ENCODE measurements at regions not wholly inside any gene's neighbourhood (a gene's known extent, or its start where the extent isn't known, plus 50 kb on each side); places are given as distances from the start of the nearest gene placed in this dataset.

- Histone ChIP-seq H2AFZ (ENCODE audit: low read length) (no peak overlapping the region), H3K23me2 (ENCODE audit: insufficient read length, low read depth, low read length, poor library complexity, severe bottlenecking) (no peaks in the 10 kb centered on the region), H3K14ac (ENCODE audit: insufficient read depth, low read length) (no peak overlapping the region), H3K23ac (ENCODE audit: insufficient read length, low read depth, low read length) (no peak overlapping the region), H3K9ac (ENCODE audit: extremely low read depth, insufficient read length, low read length) (no peak overlapping the region), H3K9me3 (ENCODE audit: control insufficient read depth, low read depth, low read length) (no peaks in the 10 kb centered on the region), H2BK12ac (ENCODE audit: insufficient read length, low read depth, low read length) (no peak overlapping the region), H2BK20ac (ENCODE audit: low read depth, low read length, poor library complexity, severe bottlenecking) (no peak overlapping the region), H3K18ac (ENCODE audit: insufficient read length, low read depth, low read length) (no peak overlapping the region), H2AK5ac (ENCODE audit: insufficient read length, low read length) (no peak overlapping the region), H4K91ac (ENCODE audit: insufficient read length, low read depth, low read length) (no peak overlapping the region), H3T11ph (ENCODE audit: low read length) (no peak overlapping the region), H3K27me3 (ENCODE audit: insufficient read depth, low read length) (no peaks in the 10 kb centered on the region), H4K20me1 (ENCODE audit: control insufficient read depth, insufficient read depth, insufficient read length) (no peaks in the 10 kb centered on the region), H3K27ac (ENCODE audit: insufficient read length, low read depth, low read length) (no peak overlapping the region), H3K4me2 (ENCODE audit: insufficient read depth, insufficient read length, low read length) (no peak overlapping the region), H3K4me1 (ENCODE audit: insufficient read depth, low read length) (no peaks in the 10 kb centered on the region; the same call in 1 of the 2 replicates), H3K79me2 (ENCODE audit: insufficient read depth, low read length) (no peaks in the 10 kb centered on the region), H4K5ac (ENCODE audit: insufficient read length, low read depth, low read length) (no peak overlapping the region), H2BK15ac (ENCODE audit: low read depth, low read length) (no peak overlapping the region), H3K4ac (ENCODE audit: low read depth, low read length) (no peak overlapping the region), H2BK120ac (ENCODE audit: low read depth, low read length, poor library complexity, severe bottlenecking) (no peak overlapping the region), H3K79me1 (ENCODE audit: insufficient read depth, low read depth, low read length, poor library complexity, severe bottlenecking) (no peaks in the 10 kb centered on the region), H3K56ac (ENCODE audit: insufficient read length, low read depth, low read length) (no peak overlapping the region), H2BK5ac (ENCODE audit: insufficient read length, low read length) (no peak overlapping the region), H4K8ac (replicated peaks; ENCODE audit: insufficient read length, low read depth, low read length) (no peak overlapping the region)
- Mint-ChIP-seq H3K36me3 (ENCODE audit: insufficient read depth in 1 of 3, low read depth in 3 of 3) (no peaks in the 10 kb centered on the region), H3K27me3 (ENCODE audit: low read depth) (peaks cover 2% of the 10 kb centered on the region; the same call in 1 of the 2 replicates), H3K27ac (no peak overlapping the region), H3K4me3 (no peak overlapping the region), H3K9me3 (no peaks in the 10 kb centered on the region; a peak in 1 of 5 replicates), H3K4me1 (peaks cover 0 to 4% of the 10 kb centered on the region in 2 experiments; a peak in 2 of 4 replicates)
- TF ChIP-seq CTCF (conservative IDR thresholded peaks at IDR 0.05): no peak
- no CpG with 5 or more reads among the region's 3 CpGs for WGBS (ENCODE audit: extremely low coverage, insufficient read length, low lambda C conversion rate)
- DNase-seq: no peak
These were observed 94.9 kb upstream of the TNC start for GRCh38 chr9:115212832-115213231.
